Activated effector memory CD4-positive, alpha-beta T cell treated with anti-CD3 and anti-CD28 coated beads, Interleukin-2, amount 50 U/mL, for 16 hours (primary cell): ENCODE measurements at regions not wholly inside any gene's neighbourhood (a gene's known extent, or its start where the extent isn't known, plus 50 kb on each side); places are given as distances from the start of the nearest gene placed in this dataset.

Source experiments
- DNase-seq: peaks from one replicate; pipeline ENCODE4 v3.0.0-alpha.2; 2020

DNA sequence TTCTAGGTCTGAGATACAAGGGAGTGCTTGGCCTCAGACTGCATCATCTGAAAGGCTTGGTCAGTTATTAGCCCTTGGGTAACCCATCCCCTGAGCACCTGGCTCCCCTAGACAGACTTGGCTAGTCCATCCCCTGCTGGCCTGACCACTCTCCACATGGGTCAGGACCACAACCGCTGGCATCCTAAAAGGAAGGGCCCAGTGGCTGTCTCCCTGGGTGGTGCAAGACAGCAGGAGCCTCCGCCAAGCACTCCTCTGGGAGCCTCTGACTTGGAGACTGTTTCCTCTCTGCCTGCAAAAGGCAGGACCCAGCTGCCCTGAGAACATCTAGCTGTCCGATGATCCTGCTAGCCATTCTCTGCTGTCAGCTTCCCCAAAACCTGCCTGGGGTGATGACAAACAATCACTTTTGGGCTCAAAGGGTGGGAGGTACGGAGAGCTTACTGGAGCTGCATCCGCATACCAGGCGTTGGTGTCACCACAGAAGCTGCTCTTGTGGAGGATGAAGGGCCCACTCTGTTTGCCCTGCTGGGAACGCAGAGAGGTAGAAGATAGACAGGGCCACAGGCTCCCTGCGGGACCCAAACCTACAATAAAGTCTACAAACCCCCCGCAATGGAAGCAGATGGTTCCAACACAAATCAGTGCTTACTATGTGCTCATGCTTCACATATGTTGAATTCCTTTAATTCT is 108.0 kb upstream of the PRR20G start:
- no peak for DNase-seq

- no peak for DNase-seq
These were observed 107.3 kb upstream of the PRR20G start for GRCh38 chr3:127394984-127395662.

DNA sequence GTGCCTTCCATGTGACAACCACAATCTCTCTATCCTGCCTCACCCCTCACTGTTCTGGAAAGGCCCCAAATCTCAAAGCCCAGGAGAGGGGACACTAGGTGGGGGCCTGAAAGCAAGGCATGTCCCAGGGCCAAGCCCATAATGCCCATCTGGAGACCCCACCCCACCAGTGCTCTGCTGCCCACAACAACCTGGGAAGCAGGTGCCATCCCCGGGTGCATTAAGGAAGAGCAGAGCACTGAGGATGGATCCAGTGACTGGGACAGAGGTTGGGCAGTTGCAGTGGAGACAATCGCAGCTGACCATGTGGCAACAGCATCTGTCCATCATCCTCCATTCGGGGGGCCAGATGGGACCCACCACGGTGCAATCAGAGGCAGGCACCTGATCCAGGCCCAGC is 106.2 kb upstream of the PRR20G start:
- no peak for DNase-seq

- no peak for DNase-seq
These were observed 105.4 kb upstream of the PRR20G start for GRCh38 chr3:127393131-127393820.

- no peak for DNase-seq
These were observed 104.3 kb upstream of the PRR20G start for GRCh38 chr3:127392156-127392490.

GRCh38 chr3:127391436-127392155 is 103.8 kb upstream of the PRR20G start:
- no peak for DNase-seq

DNA sequence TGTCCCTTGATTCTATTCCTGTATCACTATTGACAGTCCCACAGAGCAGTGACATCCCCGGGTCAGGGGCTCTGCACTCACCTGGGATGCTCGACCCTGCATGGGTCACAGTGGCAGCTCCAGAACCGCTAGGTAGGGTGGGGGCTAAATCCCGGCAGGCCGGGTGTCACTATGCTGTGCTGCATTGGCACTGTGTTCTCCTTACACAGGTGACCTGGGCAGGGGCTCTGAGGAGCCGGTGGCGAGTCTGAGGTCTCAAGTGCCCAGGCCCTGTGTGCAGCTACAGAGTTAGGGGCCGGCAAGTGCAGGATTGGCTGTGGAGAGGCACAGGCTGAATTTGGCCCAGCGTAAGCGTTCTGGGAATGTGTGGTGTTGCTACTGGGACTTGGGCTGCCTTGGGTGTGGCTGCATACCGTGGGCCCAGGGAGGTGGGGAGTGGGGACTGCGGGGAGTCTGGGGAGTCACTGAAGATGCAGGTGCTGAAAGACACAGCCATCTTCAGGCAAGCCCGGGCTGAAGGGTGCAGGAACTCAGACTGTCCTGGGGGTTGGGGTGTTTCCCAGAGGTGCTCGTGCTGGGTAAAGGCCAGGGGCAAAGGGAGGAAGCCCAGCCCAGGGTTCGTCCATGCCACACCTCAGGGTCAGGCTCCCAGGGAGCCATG is 102.6 kb upstream of the PRR20G start:
- no peak for DNase-seq

- DNase-seq, result no peak
These were observed 102.1 kb upstream of the PRR20G start for GRCh38 chr3:127389913-127390312.

DNA sequence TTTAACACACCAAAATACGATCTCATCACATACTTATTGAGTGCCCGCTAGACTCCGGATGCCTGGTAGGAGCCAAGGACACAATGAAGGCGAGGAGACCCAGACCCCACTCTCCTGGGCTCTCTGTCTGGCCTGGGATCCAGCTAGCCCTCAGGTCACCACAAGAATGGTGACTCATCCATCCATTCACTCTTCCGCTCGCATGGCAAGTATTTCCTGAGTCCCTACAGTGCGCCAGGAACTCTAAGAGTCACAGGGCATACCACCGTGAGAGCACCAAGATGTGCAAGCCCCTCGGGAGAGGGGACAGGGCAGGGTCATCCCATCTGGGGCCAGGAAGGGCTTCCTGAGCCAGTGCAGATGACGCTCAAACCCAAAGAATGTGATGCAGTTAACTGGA is 101.6 kb upstream of the PRR20G start:
- DNase-seq, result no peak

GRCh38 chr3:127388427-127388826 is 100.6 kb upstream of the PRR20G start:
- DNase-seq, result no peak

DNA sequence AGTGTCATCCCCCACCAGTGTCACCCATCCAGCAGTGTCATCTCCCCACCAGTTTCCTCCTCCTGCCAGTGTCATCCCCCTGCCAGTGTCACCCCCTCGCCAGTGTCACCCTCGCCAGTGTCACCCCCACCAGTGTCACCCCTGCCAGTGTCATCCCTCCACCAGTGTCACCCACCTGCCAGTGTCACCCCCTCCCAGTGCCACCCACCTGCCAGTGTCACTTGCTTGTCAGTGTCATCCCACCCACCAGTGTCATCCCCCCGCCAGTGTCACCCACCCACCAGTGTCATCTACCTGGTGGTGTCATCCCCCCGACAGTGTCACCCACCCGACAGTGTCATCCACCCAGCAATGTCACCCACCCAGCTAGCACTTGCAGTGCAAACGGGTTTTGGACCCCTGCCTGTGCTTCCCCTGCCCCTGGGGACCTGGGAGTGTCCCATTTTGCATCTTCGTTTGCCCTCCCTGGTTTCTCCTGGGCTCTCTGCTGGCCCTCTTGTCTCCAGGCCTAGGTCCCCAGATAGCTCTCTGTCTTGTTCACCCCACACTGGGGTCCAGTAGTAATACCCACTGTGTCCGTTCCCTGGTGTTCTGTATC is 99.8 kb upstream of the PRR20G start:
- no peak for DNase-seq

- no peak for DNase-seq
These were observed 99.3 kb upstream of the PRR20G start for GRCh38 chr3:127387119-127387518.

GRCh38 chr3:127386490-127386889 is 98.6 kb upstream of the PRR20G start:
- no peak for DNase-seq

GRCh38 chr3:127385540-127385870 is 97.7 kb upstream of the PRR20G start:
- DNase-seq, result no peak

- DNase-seq, result no peak
These were observed 97.1 kb upstream of the PRR20G start for GRCh38 chr3:127384717-127385539.

DNA sequence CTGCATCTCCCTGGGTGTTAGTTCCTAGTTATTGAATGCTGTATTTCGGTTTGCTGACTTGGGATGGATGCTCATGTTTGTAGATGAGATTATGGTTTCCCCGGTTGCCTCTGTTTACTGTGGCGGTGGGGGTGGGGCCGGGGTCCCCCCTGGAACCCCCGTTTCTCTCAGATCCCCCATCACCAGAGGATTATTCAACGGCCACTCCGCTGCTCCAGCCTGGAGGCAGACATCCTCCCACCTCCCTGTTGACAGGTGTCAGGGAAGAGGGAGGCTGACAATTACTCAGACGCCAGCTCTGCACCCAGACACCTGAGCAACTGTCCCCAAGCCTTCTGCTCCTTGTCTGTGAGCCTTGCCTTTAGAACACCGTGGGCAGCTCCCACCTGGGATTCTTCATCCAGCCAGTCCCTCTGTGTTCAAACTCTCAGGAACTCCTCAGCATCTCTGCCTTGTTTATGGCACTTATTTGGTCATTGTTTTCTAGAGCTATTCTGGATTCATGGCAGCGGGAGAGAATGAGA is 95.9 kb upstream of the PRR20G start:
- DNase-seq, result no peak

GRCh38 chr3:127377801-127378655 is 90.2 kb upstream of the PRR20G start:
- no peak for DNase-seq

GRCh38 chr3:127375151-127375930 is 87.5 kb upstream of the PRR20G start:
- DNase-seq, result no peak

GRCh38 chr3:127374086-127375010 is 86.5 kb upstream of the PRR20G start:
- no peak for DNase-seq
